Panc1 (cell line): ENCODE measurements at regions not wholly inside any gene's neighbourhood (a gene's known extent, or its start where the extent isn't known, plus 50 kb on each side); places are given as distances from the start of the nearest gene placed in this dataset.

Experiments used
- ATAC-seq: fragments of 200-7000 bp; cut with Tn5 transposase; 2 replicates; pipeline ENCODE4 v1.9.1; 2020; ENCODE audit warnings: mild to moderate bottlenecking, moderate library complexity
- BruUV-seq: library from RNA; stranded (reverse); fragments of 400-500 nt; replicated peaks from 2 replicates; lab custom pipeline; 2021; lab: Mats Ljungman, UMichigan
- CTCF ChIA-PET: fragments of 300-600 bp; sonication (Branson Sonifier 250); formaldehyde crosslinking; loops from one replicate; lab custom pipeline; 2022; ENCODE audit warnings: antibody characterized with exemption; lab: Charles Lee
- POLR2A ChIA-PET: fragments of 300-600 bp; sonication (Branson Sonifier 250); formaldehyde crosslinking; loops from one replicate; lab custom pipeline; 2022; ENCODE audit warnings: antibody characterized with exemption; lab: Charles Lee
- DNase-seq: peaks from one replicate; pipeline ENCODE4 v3.0.0-alpha.2; 2010; ENCODE audit warnings: low read depth, low spot score
- H3K27ac ChIP-seq: 2 replicates; pipeline ENCODE4 v1.5.1; 2011; ENCODE audit warnings: mild to moderate bottlenecking, low read length, inconsistent platforms
- H3K27me3 ChIP-seq: fragments of 200-500 bp; sonication (Bioruptor generic); 2 replicates; pipeline ENCODE4 v1.6.0; 2014; ENCODE audit warnings: low read length, inconsistent platforms; ENCODE audit not compliant: control insufficient read depth, insufficient read depth
- H3K36me3 ChIP-seq: fragments of 200-500 bp; sonication (Bioruptor generic); 2 replicates; pipeline ENCODE4 v1.5.1; 2014; ENCODE audit warnings: inconsistent platforms, mild to moderate bottlenecking, low read length, moderate library complexity; ENCODE audit not compliant: control insufficient read depth, insufficient read depth
- H3K4me1 ChIP-seq: 2 replicates; pipeline ENCODE4 v1.5.1; 2011; ENCODE audit warnings: inconsistent platforms, mild to moderate bottlenecking, low read length, moderate library complexity; ENCODE audit not compliant: control insufficient read depth, insufficient read depth
- H3K4me3 ChIP-seq, 2 experiments: 2 replicates each; pipeline ENCODE4 v1.5.1; 2011 to 2012; ENCODE audit warnings: low read depth in 2 of 2, low read length in 2 of 2, mild to moderate bottlenecking in 2 of 2, inconsistent platforms in 1 of 2, moderate library complexity in 1 of 2
- H3K9me3 ChIP-seq: fragments of 200-500 bp; sonication (Bioruptor generic); 2 replicates; pipeline ENCODE4 v1.5.1; 2014; ENCODE audit warnings: low read depth, mild to moderate bottlenecking, inconsistent platforms, low read length, moderate library complexity; ENCODE audit not compliant: control insufficient read depth, insufficient read depth
- POLR2AphosphoS5 ChIP-seq: IDR thresholded peaks from 2 replicates; pipeline ENCODE4 v1.6.1; 2012; ENCODE audit warnings: mild to moderate bottlenecking, low read depth, low read length, moderate library complexity
- SIN3A ChIP-seq: IDR thresholded peaks from 2 replicates; pipeline ENCODE4 v1.6.1; 2012; ENCODE audit warnings: low read depth, mild to moderate bottlenecking, low read length, moderate library complexity, borderline replicate concordance; ENCODE audit not compliant: insufficient read depth
- TCF7L2 ChIP-seq: IDR thresholded peaks from 2 replicates; pipeline ENCODE4 v1.6.1; 2011; ENCODE audit warnings: mild to moderate bottlenecking, low read depth, low read length, inconsistent platforms
- in situ Hi-C: cut with HindIII; loops from 2 replicates; pipeline ENCODE4 v1.10.0; 2016; ENCODE audit warnings: low sequenced_read_pairs, low pct_unique_long_range_greater_than_20kb
- intact Hi-C: fragments of 100-400 bp; cut with micrococcal nuclease; formaldehyde crosslinking; loops from one replicate; pipeline ENCODE4 v1.10.0; 2022; ENCODE audit not compliant: unreplicated experiment
- TF ChIP-seq, protein P1 (sequence below), 2 experiments: IDR thresholded peaks; 2 replicates each; pipeline ENCODE4 v1.6.1; 2011 to 2012; ENCODE audit warnings: low read depth in 2 of 2, control low read depth in 1 of 2, low read length in 1 of 2, mild to moderate bottlenecking in 1 of 2, moderate library complexity in 1 of 2; ENCODE audit not compliant: insufficient read depth in 1 of 2
- TF ChIP-seq, protein P2 (sequence below): fragments of 450-650 bp; IDR thresholded peaks from 2 replicates; pipeline ENCODE4 v1.5.1; 2017; ENCODE audit warnings: mild to moderate bottlenecking

DNA sequence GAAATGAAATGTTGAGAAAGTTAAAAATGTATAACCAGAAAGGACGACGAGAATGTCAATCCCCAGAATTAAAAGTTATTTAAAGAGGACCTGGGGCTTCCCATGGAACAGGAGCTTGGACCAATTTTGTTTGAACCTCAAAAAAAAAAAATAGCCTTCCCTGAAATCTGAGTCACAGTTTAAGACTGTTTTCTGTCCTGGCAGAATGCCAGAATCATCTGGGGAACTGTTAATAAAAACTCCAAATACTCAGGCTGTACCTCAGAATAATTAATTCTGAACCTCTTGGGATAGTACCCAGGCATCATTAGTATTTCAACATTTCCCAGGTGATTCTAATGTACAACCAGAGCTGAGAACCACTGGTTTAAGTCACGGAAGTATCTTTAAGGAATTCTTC, 102.2 kb upstream of the SLCO6A1 start:
- TF ChIP-seq SIN3A (no peak), TCF7L2 (no peak), POLR2AphosphoS5 (no peak)
- TF ChIP-seq, protein P1, sequence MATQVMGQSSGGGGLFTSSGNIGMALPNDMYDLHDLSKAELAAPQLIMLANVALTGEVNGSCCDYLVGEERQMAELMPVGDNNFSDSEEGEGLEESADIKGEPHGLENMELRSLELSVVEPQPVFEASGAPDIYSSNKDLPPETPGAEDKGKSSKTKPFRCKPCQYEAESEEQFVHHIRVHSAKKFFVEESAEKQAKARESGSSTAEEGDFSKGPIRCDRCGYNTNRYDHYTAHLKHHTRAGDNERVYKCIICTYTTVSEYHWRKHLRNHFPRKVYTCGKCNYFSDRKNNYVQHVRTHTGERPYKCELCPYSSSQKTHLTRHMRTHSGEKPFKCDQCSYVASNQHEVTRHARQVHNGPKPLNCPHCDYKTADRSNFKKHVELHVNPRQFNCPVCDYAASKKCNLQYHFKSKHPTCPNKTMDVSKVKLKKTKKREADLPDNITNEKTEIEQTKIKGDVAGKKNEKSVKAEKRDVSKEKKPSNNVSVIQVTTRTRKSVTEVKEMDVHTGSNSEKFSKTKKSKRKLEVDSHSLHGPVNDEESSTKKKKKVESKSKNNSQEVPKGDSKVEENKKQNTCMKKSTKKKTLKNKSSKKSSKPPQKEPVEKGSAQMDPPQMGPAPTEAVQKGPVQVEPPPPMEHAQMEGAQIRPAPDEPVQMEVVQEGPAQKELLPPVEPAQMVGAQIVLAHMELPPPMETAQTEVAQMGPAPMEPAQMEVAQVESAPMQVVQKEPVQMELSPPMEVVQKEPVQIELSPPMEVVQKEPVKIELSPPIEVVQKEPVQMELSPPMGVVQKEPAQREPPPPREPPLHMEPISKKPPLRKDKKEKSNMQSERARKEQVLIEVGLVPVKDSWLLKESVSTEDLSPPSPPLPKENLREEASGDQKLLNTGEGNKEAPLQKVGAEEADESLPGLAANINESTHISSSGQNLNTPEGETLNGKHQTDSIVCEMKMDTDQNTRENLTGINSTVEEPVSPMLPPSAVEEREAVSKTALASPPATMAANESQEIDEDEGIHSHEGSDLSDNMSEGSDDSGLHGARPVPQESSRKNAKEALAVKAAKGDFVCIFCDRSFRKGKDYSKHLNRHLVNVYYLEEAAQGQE (IDR thresholded peaks at IDR 0.05; ENCODE audit: insufficient read depth in 1 of 2, low read depth in 2 of 2, low read length in 1 of 2), result no peak
- TF ChIP-seq, protein P2, sequence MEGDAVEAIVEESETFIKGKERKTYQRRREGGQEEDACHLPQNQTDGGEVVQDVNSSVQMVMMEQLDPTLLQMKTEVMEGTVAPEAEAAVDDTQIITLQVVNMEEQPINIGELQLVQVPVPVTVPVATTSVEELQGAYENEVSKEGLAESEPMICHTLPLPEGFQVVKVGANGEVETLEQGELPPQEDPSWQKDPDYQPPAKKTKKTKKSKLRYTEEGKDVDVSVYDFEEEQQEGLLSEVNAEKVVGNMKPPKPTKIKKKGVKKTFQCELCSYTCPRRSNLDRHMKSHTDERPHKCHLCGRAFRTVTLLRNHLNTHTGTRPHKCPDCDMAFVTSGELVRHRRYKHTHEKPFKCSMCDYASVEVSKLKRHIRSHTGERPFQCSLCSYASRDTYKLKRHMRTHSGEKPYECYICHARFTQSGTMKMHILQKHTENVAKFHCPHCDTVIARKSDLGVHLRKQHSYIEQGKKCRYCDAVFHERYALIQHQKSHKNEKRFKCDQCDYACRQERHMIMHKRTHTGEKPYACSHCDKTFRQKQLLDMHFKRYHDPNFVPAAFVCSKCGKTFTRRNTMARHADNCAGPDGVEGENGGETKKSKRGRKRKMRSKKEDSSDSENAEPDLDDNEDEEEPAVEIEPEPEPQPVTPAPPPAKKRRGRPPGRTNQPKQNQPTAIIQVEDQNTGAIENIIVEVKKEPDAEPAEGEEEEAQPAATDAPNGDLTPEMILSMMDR, result no peak
- intact Hi-C loops, result no loop called here
- Histone ChIP-seq H3K27me3 (no peaks in the 10 kb centered on the region), H3K27ac (no peak overlapping the region), H3K4me1 (no peaks in the 10 kb centered on the region), H3K9me3 (no peaks in the 10 kb centered on the region), H3K36me3 (no peaks in the 10 kb centered on the region), H3K4me3 (no peak overlapping the region)
- BruUV-seq, result no TSS peak
- in situ Hi-C loops, result no loop called here
- CTCF ChIA-PET, result no interaction called here
- POLR2A ChIA-PET, result no interaction called here
- ATAC-seq (no peak), DNase-seq (no peak)

DNA sequence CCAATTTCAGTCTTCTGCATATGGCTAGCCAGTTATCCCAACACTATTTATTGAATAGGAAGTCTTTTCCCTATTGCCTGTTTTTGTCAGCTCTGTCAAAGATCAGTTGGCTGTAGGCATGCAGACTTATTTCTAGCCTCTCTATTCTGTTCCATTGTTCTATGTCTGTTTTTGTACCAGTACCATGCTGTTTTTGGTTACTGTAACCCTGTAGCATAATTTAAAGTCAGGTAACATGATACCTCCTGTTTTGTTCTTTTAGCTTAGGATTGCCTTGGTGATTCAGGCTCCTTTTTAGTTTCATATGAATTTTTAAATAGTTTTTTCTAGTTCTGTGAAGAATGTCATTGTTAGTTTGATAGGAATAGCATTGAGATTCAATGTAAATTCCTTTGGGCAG, 104.9 kb upstream of the SLCO6A1 start:
- ChIA-PET CTCF (no interaction called here), POLR2A (no interaction called here)
- H3K9me3 ChIP-seq, result no peaks in the 10 kb centered on the region
- intact Hi-C loops (no loop called here), in situ Hi-C loops (no loop called here)
- no peaks in the 10 kb centered on the region for H3K27me3 ChIP-seq
- no peak for DNase-seq
- BruUV-seq, result no TSS peak
- no peak overlapping the region for H3K4me3 ChIP-seq
- TF ChIP-seq SIN3A, result no peak
- H3K27ac ChIP-seq, result no peak overlapping the region
- no peak for ATAC-seq
- H3K4me1 ChIP-seq, result no peaks in the 10 kb centered on the region
- no peaks in the 10 kb centered on the region for H3K36me3 ChIP-seq

DNA sequence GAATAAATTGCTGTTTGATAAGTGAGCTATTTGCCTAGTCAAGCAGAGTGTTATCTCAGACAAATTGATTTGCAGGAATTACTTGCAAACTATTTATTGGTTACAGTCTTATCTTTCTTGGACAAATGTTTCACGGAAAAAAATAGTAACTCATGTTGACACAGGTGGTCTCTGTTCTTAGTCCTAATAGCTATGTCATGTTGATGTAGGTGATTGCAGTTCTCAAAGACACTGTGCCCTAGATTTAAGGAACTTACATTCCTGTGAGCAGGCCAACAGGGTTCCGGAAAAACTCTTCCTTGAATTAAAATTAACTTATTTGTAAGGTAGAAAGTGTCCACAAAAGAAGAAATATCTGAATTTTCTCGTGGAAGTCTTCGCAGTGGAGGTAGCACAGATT, 109.6 kb upstream of the SLCO6A1 start:
- Histone ChIP-seq H3K36me3 (no peaks in the 10 kb centered on the region), H3K4me1 (no peaks in the 10 kb centered on the region), H3K27me3 (no peaks in the 10 kb centered on the region), H3K4me3 (no peak overlapping the region), H3K9me3 (no peaks in the 10 kb centered on the region), H3K27ac (no peak overlapping the region)
- DNase-seq (no peak), ATAC-seq (no peak)
- no TSS peak for BruUV-seq
- CTCF ChIA-PET, result no interaction called here
- in situ Hi-C loops (no loop called here), intact Hi-C loops (no loop called here)
- TF ChIP-seq POLR2AphosphoS5, result no peak
- TF ChIP-seq, protein P2, result no peak
- TF ChIP-seq TCF7L2, result no peak
- TF ChIP-seq, protein P1 (IDR thresholded peaks at IDR 0.05; ENCODE audit: insufficient read depth in 1 of 2, low read depth in 2 of 2, low read length in 1 of 2), result no peak
- TF ChIP-seq SIN3A, result no peak
- POLR2A ChIA-PET, result no interaction called here
